B cell (primary cell): ENCODE measurements at regions not wholly inside any gene's neighbourhood (a gene's known extent, or its start where the extent isn't known, plus 50 kb on each side); places are given as distances from the start of the nearest gene placed in this dataset.

Source experiments
- ATAC-seq: fragments of 200-7000 bp; cut with Tn5 transposase; one replicate; pipeline ENCODE4 v1.10.0; 2021; ENCODE audit warnings: low read depth, mild to moderate bottlenecking, moderate number of reproducible peaks, moderate library complexity
- CTCF ChIA-PET: fragments of 350-600 bp; sonication (Branson Sonifier 250); formaldehyde crosslinking; loops from one replicate; lab custom pipeline; 2021; ENCODE audit warnings: antibody characterized with exemption, inconsistent platforms; lab: Charles Lee
- POLR2A ChIA-PET: fragments of 350-600 bp; sonication (Branson Sonifier 250); formaldehyde crosslinking; loops from one replicate; lab custom pipeline; 2021; ENCODE audit warnings: antibody characterized with exemption; lab: Charles Lee
- DNase-seq: peaks from one replicate; pipeline ENCODE4 v3.0.0; 2013
- H2AFZ ChIP-seq: 2 replicates; pipeline ENCODE4 v1.6.1; 2012; ENCODE audit warnings: mild to moderate bottlenecking, low read depth, low read length; ENCODE audit not compliant: insufficient read depth, poor library complexity, severe bottlenecking
- H3K27ac ChIP-seq, 2 donors: 1 replicate in 1 of 2; 2 replicates in 1 of 2; pipeline ENCODE4 v1.5.1; 2012 to 2013; ENCODE audit warnings: low read length in 2 of 2, mild to moderate bottlenecking in 2 of 2, moderate library complexity in 1 of 2
- H3K27me3 ChIP-seq, 4 experiments: fragments of 200-600 bp in 1 of 4; sonication (generic) in 1 of 4; replicated peaks in 1 of 4; 1 replicate in 2 of 4; 2 replicates in 2 of 4; pipeline versions ENCODE4 v1.6.1 to v1.7.0; 2013 to 2016; ENCODE audit warnings: low read length in 3 of 4, mild to moderate bottlenecking in 2 of 4, mixed read lengths in 1 of 4, moderate library complexity in 1 of 4; ENCODE audit not compliant: insufficient read depth in 4 of 4, control insufficient read depth in 3 of 4; ENCODE audit errors: control extremely low read depth in 1 of 4
- H3K36me3 ChIP-seq, 2 experiments: replicated peaks in 1 of 2; 1 replicate in 1 of 2; 2 replicates in 1 of 2; pipeline versions ENCODE4 v1.6.1 to v1.7.1; 2013; ENCODE audit warnings: low read length in 1 of 2; ENCODE audit not compliant: insufficient read depth in 2 of 2, control insufficient read depth in 1 of 2; ENCODE audit errors: control extremely low read depth in 1 of 2, extremely low read depth in 1 of 2
- H3K4me1 ChIP-seq, 2 donors: fragments of 200-600 bp in 1 of 2; sonication (generic) in 1 of 2; 1 replicate in 1 of 2; 2 replicates in 1 of 2; pipeline versions ENCODE4 v1.5.1 to v1.6.1; 2013 to 2017; ENCODE audit warnings: low read length in 2 of 2; ENCODE audit not compliant: control insufficient read depth in 2 of 2, insufficient read depth in 2 of 2
- H3K4me2 ChIP-seq: replicated peaks from 2 replicates; pipeline ENCODE3; 2012; ENCODE audit warnings: mild to moderate bottlenecking, low read depth, low read length; ENCODE audit not compliant: poor library complexity, severe bottlenecking
- H3K4me3 ChIP-seq, 5 experiments: fragments of 200-600 bp in 1 of 5; sonication (generic) in 1 of 5; 1 replicate in 3 of 5; 2 replicates in 2 of 5; pipeline versions ENCODE4 v1.5.1 to v1.7.0; 2011 to 2016; ENCODE audit warnings: low read length in 4 of 5, mild to moderate bottlenecking in 4 of 5, low read depth in 2 of 5, control low read depth in 1 of 5, moderate library complexity in 1 of 5; ENCODE audit not compliant: insufficient read depth in 1 of 5; ENCODE audit errors: control extremely low read depth in 1 of 5, extremely low read depth in 1 of 5
- H3K79me2 ChIP-seq: fragments of 200-600 bp; sonication (generic); one replicate; pipeline ENCODE4 v1.6.0; 2016; ENCODE audit warnings: low read length; ENCODE audit not compliant: control insufficient read depth, insufficient read depth
- H3K9ac ChIP-seq: fragments of 200-600 bp; sonication (generic); 2 replicates; pipeline ENCODE4 v1.6.1; 2017; ENCODE audit warnings: mild to moderate bottlenecking, low read length, moderate library complexity
- H3K9me3 ChIP-seq, 3 donors: one replicate each; pipeline versions ENCODE4 v1.6.1 to v1.7.1; 2013; ENCODE audit warnings: low read length in 2 of 3; ENCODE audit not compliant: control insufficient read depth in 2 of 3, insufficient read depth in 1 of 3; ENCODE audit errors: control extremely low read depth in 1 of 3
- H4K20me1 ChIP-seq: 2 replicates; pipeline ENCODE4 v1.6.0; 2012; ENCODE audit warnings: mild to moderate bottlenecking, low read length; ENCODE audit not compliant: insufficient read depth, control insufficient read depth, poor library complexity, severe bottlenecking
- H3K27ac Mint-ChIP-seq: one replicate; pipeline ENCODE4 v1.8.0; 2021; ENCODE audit warnings: mixed read lengths
- H3K27me3 Mint-ChIP-seq: one replicate; pipeline ENCODE4 v1.8.0; 2021; ENCODE audit warnings: mixed read lengths
- H3K4me1 Mint-ChIP-seq: one replicate; pipeline ENCODE4 v1.8.0; 2021; ENCODE audit warnings: mixed read lengths
- H3K4me3 Mint-ChIP-seq: one replicate; pipeline ENCODE4 v1.8.0; 2021; ENCODE audit warnings: mixed read lengths
- H3K9me3 Mint-ChIP-seq: one replicate; pipeline ENCODE4 v1.8.0; 2022; ENCODE audit warnings: mixed read lengths; ENCODE audit not compliant: insufficient read depth
- CTCF ChIP-seq: fragments of 200-600 bp; IDR thresholded peaks from one replicate; pipeline ENCODE4 v1.8.0; 2022; ENCODE audit warnings: antibody characterized with exemption, mild to moderate bottlenecking
- EZH2 ChIP-seq: IDR thresholded peaks from 2 replicates; pipeline ENCODE4 v1.6.1; 2012; ENCODE audit warnings: borderline replicate concordance, low read depth, mild to moderate bottlenecking, moderate library complexity, low read length; ENCODE audit not compliant: insufficient read depth, poor library complexity, severe bottlenecking
- WGBS: methylation state at CpG from one replicate; pipeline ENCODE4 v1.1.5; 2013; ENCODE audit warnings: missing lambda C conversion rate; ENCODE audit not compliant: insufficient coverage; 5-methylcytosine and 5-hydroxymethylcytosine counted together
- intact Hi-C: fragments of 100-400 bp; cut with micrococcal nuclease; formaldehyde crosslinking; loops from one replicate; pipeline ENCODE4 v1.10.0; 2022

- Mint-ChIP-seq H3K27me3 (peaks cover 20% of the 10 kb centered on the region), H3K9me3 (no peaks in the 10 kb centered on the region), H3K4me1 (no peaks in the 10 kb centered on the region), H3K27ac (no peak overlapping the region), H3K4me3 (no peak overlapping the region)
- Histone ChIP-seq H3K4me2 (no peak overlapping the region), H3K36me3 (no peaks in the 10 kb centered on the region), H3K79me2 (no peaks in the 10 kb centered on the region), H3K9me3 (no peaks in the 10 kb centered on the region), H3K4me1 (no peaks in the 10 kb centered on the region), H2AFZ (no peak overlapping the region), H4K20me1 (no peaks in the 10 kb centered on the region), H3K27ac (no peak overlapping the region), H3K27me3 (peaks cover 0 to 2% (median 0%) of the 10 kb centered on the region in 4 experiments), H3K4me3 (no peak overlapping the region), H3K9ac (no peak overlapping the region)
- DNase-seq: no peak
- ATAC-seq: no peak
- WGBS: 89% methylated on average over 1 of the region's 4 CpGs
- intact Hi-C loops: no loop called here
- TF ChIP-seq CTCF (no peak), EZH2 (no peak)
- ChIA-PET POLR2A (no interaction called here), CTCF (no interaction called here)
Observed at GRCh38 chr12:75585330-75585729, 73.9 kb upstream of the KRR1 start.

GRCh38 chr12:75583355-75583754, 71.9 kb upstream of the KRR1 start:
- H3K79me2 ChIP-seq: no peaks in the 10 kb centered on the region
- Mint-ChIP-seq H3K4me3 (no peak overlapping the region), H3K27me3 (peaks cover 10% of the 10 kb centered on the region), H3K27ac (no peak overlapping the region), H3K4me1 (no peaks in the 10 kb centered on the region), H3K9me3 (no peaks in the 10 kb centered on the region)
- ChIA-PET CTCF (no interaction called here), POLR2A (no interaction called here)
- H3K4me2 ChIP-seq: no peak overlapping the region
- no peak for DNase-seq
- intact Hi-C loops: no loop called here
- H3K27ac ChIP-seq: no peak overlapping the region
- no peak overlapping the region for H3K9ac ChIP-seq
- no peak for TF ChIP-seq CTCF
- TF ChIP-seq EZH2: no peak
- no peak for ATAC-seq
- H3K4me3 ChIP-seq: no peak overlapping the region
- 92% methylated on average over 2 of the region's 3 CpGs for WGBS
- no peaks in the 10 kb centered on the region for H3K36me3 ChIP-seq
- no peaks in the 10 kb centered on the region for H4K20me1 ChIP-seq
- peaks cover 0 to 2% (median 0%) of the 10 kb centered on the region in 4 experiments for H3K27me3 ChIP-seq
- no peaks in the 10 kb centered on the region for H3K9me3 ChIP-seq
- H2AFZ ChIP-seq: no peak overlapping the region
- H3K4me1 ChIP-seq: no peaks in the 10 kb centered on the region
